SK-N-SH treated with all-trans-retinoic acid at 6 μM for 48 hours (cell line): ENCODE measurements at regions not wholly inside any gene's neighbourhood (a gene's known extent, or its start where the extent isn't known, plus 50 kb on each side); places are given as distances from the start of the nearest gene placed in this dataset.

ENCODE experiments used
- ATAC-seq: fragments of 200-7000 bp; cut with Tn5 transposase; 3 replicates; pipeline ENCODE4 v1.9.1; 2020; ENCODE audit warnings: mild to moderate bottlenecking, moderate library complexity
- ARNTL ChIP-seq: fragments of 450-650 bp; formaldehyde crosslinking; IDR thresholded peaks from 2 replicates; pipeline ENCODE4 v1.5.0; 2020; ENCODE audit warnings: low read depth, mild to moderate bottlenecking, moderate library complexity, borderline replicate concordance
- BACH2 ChIP-seq: fragments of 250-450 bp; sonication (Bioruptor Pico); IDR thresholded peaks from 2 replicates; pipeline ENCODE4 v1.9.0; 2021; ENCODE audit warnings: mild to moderate bottlenecking, borderline replicate concordance
- CSDC2 ChIP-seq: fragments of 250-450 bp; sonication (Bioruptor Pico); IDR thresholded peaks from 2 replicates; pipeline ENCODE4 v1.5.0; 2020; ENCODE audit warnings: mild to moderate bottlenecking, moderate library complexity
- ESRRG ChIP-seq: fragments of 250-450 bp; sonication (Bioruptor Pico); IDR thresholded peaks from 2 replicates; pipeline ENCODE4 v1.6.1; 2021; ENCODE audit warnings: mild to moderate bottlenecking
- ISL1 ChIP-seq: fragments of 250-450 bp; sonication (Bioruptor Pico); IDR thresholded peaks from 2 replicates; pipeline ENCODE4 v2.1.2; 2022; ENCODE audit warnings: mild to moderate bottlenecking, moderate library complexity
- PPARA ChIP-seq: fragments of 250-450 bp; sonication (Bioruptor Pico); IDR thresholded peaks from 2 replicates; pipeline ENCODE4 v1.5.0; 2020; ENCODE audit warnings: mild to moderate bottlenecking, borderline replicate concordance
- RARB ChIP-seq: fragments of 250-450 bp; sonication (Bioruptor Pico); IDR thresholded peaks from 2 replicates; pipeline ENCODE4 v1.8.0; 2021; ENCODE audit warnings: mild to moderate bottlenecking, moderate library complexity
- SNAI2 ChIP-seq: fragments of 250-450 bp; sonication (Bioruptor Pico); IDR thresholded peaks from 2 replicates; pipeline ENCODE4 v1.5.0; 2020; ENCODE audit warnings: mild to moderate bottlenecking, moderate library complexity
- TCF4 ChIP-seq: fragments of 250-450 bp; sonication (Bioruptor Pico); IDR thresholded peaks from 2 replicates; pipeline ENCODE4 v1.8.0; 2021; ENCODE audit warnings: mild to moderate bottlenecking, moderate library complexity, borderline replicate concordance
- TOX ChIP-seq: fragments of 250-450 bp; sonication (Bioruptor Pico); IDR thresholded peaks from 2 replicates; pipeline ENCODE4 v1.8.0; 2021; ENCODE audit warnings: mild to moderate bottlenecking, moderate library complexity, borderline replicate concordance
- ZC3H10 ChIP-seq: fragments of 250-450 bp; sonication (Bioruptor Pico); IDR thresholded peaks from 2 replicates; pipeline ENCODE4 v1.5.1; 2021; ENCODE audit warnings: mild to moderate bottlenecking, moderate library complexity
- ZFP3 ChIP-seq: fragments of 250-450 bp; sonication (Bioruptor Pico); IDR thresholded peaks from 2 replicates; pipeline ENCODE4 v1.5.0; 2020; ENCODE audit warnings: mild to moderate bottlenecking, moderate library complexity
- ZFP30 ChIP-seq: fragments of 450-650 bp; formaldehyde crosslinking; IDR thresholded peaks from 2 replicates; pipeline ENCODE4 v1.5.0; 2022; ENCODE audit warnings: mild to moderate bottlenecking, moderate library complexity
- ZNF8 ChIP-seq: fragments of 450-650 bp; formaldehyde crosslinking; IDR thresholded peaks from 2 replicates; pipeline ENCODE4 v1.5.0; 2020; ENCODE audit warnings: mild to moderate bottlenecking, moderate library complexity
- TF ChIP-seq, protein P1 (sequence below): fragments of 250-450 bp; sonication (Bioruptor Pico); IDR thresholded peaks from 2 replicates; pipeline ENCODE4 v1.8.0; 2020; ENCODE audit warnings: mild to moderate bottlenecking, moderate library complexity, borderline replicate concordance
- TF ChIP-seq, protein P2 (sequence below): fragments of 250-450 bp; sonication (Bioruptor Pico); IDR thresholded peaks from 2 replicates; pipeline ENCODE4 v1.5.1; 2021; ENCODE audit warnings: mild to moderate bottlenecking, moderate library complexity
- TF ChIP-seq, protein P3 (sequence below): fragments of 250-450 bp; sonication (Bioruptor Pico); IDR thresholded peaks from 2 replicates; pipeline ENCODE4 v1.5.0; 2020; ENCODE audit warnings: mild to moderate bottlenecking, moderate library complexity
- TF ChIP-seq, protein P4 (sequence below): fragments of 250-450 bp; sonication (Bioruptor Pico); IDR thresholded peaks from 2 replicates; pipeline ENCODE4 v1.8.0; 2021; ENCODE audit warnings: low read depth, mild to moderate bottlenecking, moderate library complexity, borderline replicate concordance

DNA sequence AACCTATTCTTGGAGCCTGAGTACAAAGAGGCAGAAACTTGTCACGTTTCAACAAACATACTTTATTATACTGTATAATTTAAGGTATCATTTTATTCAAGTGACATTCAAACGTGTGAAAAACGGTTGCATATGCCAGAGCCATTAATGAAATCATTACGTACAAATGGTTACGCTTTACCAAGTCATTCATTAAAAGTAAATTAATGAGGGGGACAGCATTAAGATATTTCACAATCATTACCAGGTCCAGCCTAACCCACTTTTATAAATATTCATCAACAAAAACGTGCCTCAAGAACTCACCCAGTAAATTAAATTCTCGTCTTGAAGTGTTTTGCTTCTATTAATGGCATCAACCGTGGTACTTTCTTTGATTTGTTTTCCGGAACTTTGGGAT lies 253.0 kb downstream of the RPS24 start:
- ATAC-seq = no peak
- TF ChIP-seq, protein P1, sequence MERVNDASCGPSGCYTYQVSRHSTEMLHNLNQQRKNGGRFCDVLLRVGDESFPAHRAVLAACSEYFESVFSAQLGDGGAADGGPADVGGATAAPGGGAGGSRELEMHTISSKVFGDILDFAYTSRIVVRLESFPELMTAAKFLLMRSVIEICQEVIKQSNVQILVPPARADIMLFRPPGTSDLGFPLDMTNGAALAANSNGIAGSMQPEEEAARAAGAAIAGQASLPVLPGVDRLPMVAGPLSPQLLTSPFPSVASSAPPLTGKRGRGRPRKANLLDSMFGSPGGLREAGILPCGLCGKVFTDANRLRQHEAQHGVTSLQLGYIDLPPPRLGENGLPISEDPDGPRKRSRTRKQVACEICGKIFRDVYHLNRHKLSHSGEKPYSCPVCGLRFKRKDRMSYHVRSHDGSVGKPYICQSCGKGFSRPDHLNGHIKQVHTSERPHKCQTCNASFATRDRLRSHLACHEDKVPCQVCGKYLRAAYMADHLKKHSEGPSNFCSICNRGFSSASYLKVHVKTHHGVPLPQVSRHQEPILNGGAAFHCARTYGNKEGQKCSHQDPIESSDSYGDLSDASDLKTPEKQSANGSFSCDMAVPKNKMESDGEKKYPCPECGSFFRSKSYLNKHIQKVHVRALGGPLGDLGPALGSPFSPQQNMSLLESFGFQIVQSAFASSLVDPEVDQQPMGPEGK = no peak

DNA sequence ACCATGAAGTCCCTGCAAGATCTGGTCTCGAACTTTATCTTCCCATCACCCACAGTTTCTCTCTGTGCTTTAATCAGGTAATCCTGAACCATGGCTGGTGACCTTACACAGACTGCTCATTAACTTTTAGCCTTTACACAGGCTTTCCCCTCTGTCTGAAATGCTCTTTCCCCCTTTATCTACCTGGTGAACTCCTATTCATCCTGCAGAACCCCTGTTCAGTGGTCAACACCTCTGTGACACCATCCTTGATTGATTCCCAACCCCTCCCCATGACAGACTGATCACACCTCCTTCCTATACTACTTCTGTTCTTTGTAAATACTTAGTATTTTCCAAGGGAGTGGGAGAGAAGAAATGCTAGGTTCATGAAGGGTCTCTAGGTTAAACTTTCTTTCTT lies 254.0 kb downstream of the RPS24 start:
- no peak for ATAC-seq
- TF ChIP-seq ZFP3 (CRISPR knock-in tag) (peak; percentile 98), ZFP30 (no peak)

DNA sequence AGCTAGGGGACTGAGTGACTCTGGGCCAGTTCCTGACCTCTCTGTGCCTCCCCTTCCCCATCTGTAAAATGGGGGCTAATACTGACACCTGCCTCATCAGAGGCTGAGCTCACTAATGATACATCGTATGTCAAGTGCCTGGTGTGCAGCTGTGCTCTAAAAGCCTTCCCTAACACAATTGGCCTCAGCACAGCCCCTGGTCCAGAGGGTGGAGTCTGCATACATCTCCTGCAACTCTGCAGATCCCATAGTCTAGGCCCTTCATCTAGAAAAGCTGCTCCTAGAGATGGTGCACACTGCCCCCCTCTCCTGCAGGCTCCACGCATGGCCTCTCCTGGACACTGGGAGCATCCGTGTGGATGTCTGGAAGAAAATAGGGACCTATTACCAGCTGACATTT lies 255.0 kb downstream of the RPS24 start:
- TF ChIP-seq TCF4 = peak; percentile 38; the same call in 1 of the 2 replicates
- TF ChIP-seq, protein P1 = no peak
- no peak for TF ChIP-seq RARB (CRISPR knock-in tag)

DNA sequence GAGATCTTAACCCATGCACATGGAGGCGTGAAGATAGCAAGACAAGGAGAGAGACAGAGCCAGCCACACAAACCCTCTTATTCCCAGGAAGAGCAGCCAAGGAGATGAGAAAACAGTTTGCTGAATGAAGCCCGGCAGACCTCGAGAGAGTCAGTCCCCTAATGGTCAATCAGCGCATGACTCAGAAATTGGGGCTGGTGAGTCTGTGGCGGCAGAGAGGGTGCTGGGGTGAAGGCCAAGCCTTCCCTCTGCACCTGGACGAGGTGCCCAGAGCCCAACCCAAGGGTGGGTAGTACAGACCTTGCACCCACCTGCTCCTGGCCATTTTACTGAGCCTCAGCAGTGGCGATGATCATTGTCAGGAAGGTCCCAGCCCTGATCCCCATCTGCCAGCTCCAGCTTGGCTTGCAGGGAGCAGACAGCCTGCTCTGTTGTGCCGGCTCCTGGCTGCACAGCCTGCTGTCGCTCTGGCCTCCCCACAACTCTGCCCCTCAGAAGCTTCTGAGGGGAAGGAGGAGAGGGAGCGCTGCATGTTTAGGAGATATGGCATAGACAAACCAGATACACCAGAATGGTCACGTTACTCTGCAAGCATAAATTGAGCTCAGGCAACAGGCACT lies 256.6 kb downstream of the RPS24 start:
- ATAC-seq = peak; percentile 30; the same call in 1 of the 3 replicates
- TF ChIP-seq, protein P2, sequence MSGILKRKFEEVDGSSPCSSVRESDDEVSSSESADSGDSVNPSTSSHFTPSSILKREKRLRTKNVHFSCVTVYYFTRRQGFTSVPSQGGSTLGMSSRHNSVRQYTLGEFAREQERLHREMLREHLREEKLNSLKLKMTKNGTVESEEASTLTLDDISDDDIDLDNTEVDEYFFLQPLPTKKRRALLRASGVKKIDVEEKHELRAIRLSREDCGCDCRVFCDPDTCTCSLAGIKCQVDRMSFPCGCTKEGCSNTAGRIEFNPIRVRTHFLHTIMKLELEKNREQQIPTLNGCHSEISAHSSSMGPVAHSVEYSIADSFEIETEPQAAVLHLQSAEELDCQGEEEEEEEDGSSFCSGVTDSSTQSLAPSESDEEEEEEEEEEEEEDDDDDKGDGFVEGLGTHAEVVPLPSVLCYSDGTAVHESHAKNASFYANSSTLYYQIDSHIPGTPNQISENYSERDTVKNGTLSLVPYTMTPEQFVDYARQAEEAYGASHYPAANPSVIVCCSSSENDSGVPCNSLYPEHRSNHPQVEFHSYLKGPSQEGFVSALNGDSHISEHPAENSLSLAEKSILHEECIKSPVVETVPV (CRISPR knock-in tag) = no peak
- no peak for TF ChIP-seq ESRRG (CRISPR knock-in tag)
- TF ChIP-seq TCF4 = no peak
- no peak for TF ChIP-seq CSDC2 (CRISPR knock-in tag)
- no peak for TF ChIP-seq ZNF8 (CRISPR knock-in tag)
- no peak for TF ChIP-seq ISL1 (CRISPR knock-in tag)
- no peak for TF ChIP-seq RARB (CRISPR knock-in tag)
- TF ChIP-seq ARNTL (CRISPR knock-in tag) = no peak
- no peak for TF ChIP-seq BACH2 (CRISPR knock-in tag)
- no peak for TF ChIP-seq ZC3H10 (CRISPR knock-in tag)
- TF ChIP-seq, protein P3, sequence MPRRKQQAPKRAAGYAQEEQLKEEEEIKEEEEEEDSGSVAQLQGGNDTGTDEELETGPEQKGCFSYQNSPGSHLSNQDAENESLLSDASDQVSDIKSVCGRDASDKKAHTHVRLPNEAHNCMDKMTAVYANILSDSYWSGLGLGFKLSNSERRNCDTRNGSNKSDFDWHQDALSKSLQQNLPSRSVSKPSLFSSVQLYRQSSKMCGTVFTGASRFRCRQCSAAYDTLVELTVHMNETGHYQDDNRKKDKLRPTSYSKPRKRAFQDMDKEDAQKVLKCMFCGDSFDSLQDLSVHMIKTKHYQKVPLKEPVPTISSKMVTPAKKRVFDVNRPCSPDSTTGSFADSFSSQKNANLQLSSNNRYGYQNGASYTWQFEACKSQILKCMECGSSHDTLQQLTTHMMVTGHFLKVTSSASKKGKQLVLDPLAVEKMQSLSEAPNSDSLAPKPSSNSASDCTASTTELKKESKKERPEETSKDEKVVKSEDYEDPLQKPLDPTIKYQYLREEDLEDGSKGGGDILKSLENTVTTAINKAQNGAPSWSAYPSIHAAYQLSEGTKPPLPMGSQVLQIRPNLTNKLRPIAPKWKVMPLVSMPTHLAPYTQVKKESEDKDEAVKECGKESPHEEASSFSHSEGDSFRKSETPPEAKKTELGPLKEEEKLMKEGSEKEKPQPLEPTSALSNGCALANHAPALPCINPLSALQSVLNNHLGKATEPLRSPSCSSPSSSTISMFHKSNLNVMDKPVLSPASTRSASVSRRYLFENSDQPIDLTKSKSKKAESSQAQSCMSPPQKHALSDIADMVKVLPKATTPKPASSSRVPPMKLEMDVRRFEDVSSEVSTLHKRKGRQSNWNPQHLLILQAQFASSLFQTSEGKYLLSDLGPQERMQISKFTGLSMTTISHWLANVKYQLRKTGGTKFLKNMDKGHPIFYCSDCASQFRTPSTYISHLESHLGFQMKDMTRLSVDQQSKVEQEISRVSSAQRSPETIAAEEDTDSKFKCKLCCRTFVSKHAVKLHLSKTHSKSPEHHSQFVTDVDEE = no peak

More for the DNA sequence above, 255.0 kb downstream of the RPS24 start:
- ATAC-seq = no peak

DNA sequence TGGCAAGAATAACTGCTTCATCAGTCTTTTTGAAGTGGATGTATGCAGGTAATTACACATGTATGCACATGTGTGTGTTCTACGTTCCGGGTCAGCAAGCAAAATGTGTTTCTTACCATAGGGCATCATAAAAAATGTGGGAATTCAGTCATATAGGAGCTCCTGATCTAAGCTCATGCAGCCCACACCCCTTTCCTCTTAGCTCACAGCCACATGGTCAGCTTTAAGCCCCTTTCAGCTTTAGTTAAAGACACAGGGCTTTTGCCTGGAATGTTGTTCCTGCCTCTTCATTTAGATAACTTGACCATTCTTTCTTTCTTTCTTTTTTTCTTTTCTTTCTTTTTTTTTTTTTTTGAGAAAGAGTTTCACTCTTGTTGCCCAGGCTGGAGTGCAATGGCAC lies 258.1 kb downstream of the RPS24 start:
- no peak for ATAC-seq
- TF ChIP-seq SNAI2 (CRISPR knock-in tag) (no peak), TOX (CRISPR knock-in tag) (no peak), PPARA (CRISPR knock-in tag) (no peak)
- TF ChIP-seq, protein P4, sequence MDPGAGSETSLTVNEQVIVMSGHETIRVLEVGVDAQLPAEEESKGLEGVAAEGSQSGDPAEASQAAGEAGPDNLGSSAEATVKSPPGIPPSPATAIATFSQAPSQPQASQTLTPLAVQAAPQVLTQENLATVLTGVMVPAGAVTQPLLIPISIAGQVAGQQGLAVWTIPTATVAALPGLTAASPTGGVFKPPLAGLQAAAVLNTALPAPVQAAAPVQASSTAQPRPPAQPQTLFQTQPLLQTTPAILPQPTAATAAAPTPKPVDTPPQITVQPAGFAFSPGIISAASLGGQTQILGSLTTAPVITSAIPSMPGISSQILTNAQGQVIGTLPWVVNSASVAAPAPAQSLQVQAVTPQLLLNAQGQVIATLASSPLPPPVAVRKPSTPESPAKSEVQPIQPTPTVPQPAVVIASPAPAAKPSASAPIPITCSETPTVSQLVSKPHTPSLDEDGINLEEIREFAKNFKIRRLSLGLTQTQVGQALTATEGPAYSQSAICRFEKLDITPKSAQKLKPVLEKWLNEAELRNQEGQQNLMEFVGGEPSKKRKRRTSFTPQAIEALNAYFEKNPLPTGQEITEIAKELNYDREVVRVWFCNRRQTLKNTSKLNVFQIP (CRISPR knock-in tag) = no peak
- TF ChIP-seq, protein P3 = no peak
